Activated CD8-positive, alpha-beta memory T cell treated with anti-CD3 and anti-CD28 coated beads, Interleukin-2, amount 50 U/mL, for 48 hours (primary cell): ENCODE measurements at regions not wholly inside any gene's neighbourhood (a gene's known extent, or its start where the extent isn't known, plus 50 kb on each side); places are given as distances from the start of the nearest gene placed in this dataset.
"Not testable (repeated sequence)": the region's sequence is repeated elsewhere in the genome, so short reads cannot be mapped to it uniquely, and the experiment has no call there.

Source experiments
- DNase-seq: peaks from one replicate; pipeline ENCODE4 v3.0.0-alpha.2; 2020

DNA sequence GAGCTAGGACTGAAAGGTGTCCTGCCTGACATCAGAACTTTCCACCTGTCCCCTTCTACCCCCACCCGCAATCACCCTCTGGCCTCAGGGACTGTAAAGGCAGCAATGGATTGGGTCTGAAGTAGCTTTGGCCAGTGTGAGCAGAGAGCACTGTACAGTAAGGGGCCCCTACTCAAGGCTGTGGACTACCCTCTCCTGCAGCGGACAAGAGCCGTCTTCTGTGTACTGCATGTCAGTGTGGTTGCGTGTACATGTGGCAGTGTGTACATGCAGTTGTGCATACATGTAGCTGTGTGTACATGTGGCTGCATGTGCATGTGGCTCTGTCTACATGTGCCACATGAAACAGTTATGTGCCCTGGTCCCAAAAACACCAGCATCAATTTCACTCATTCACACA is 205.9 kb upstream of the LINGO1 start:
- no peak for DNase-seq

DNA sequence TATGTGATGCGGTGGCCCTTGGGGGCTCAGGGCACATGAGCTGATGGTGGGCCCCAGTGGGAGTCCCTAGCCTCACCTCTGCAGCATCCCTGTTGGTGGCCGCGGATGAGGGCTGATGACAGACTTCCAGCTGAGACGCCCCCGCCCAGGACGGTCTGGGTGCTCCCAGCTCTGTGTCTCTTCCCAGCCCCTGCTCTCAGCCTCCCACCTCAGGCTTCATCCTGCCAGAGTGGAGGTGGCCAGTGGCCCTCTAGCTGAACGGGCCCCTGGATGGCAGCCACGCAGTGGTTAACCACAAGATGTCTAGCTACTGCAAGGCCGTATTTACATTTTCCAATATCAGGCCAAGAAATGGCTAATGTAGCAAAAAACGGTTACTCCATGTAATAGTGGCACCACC is 205.3 kb upstream of the LINGO1 start:
- no peak for DNase-seq

GRCh38 chr15:77837649-77838025 is 204.9 kb upstream of the LINGO1 start:
- DNase-seq = no peak

GRCh38 chr15:77836906-77837648 is 204.4 kb upstream of the LINGO1 start:
- DNase-seq = no peak

GRCh38 chr15:77836121-77836692 is 203.5 kb upstream of the LINGO1 start:
- no peak for DNase-seq

- no peak for DNase-seq
These were observed 201.7 kb upstream of the LINGO1 start for GRCh38 chr15:77834276-77834990.

DNA sequence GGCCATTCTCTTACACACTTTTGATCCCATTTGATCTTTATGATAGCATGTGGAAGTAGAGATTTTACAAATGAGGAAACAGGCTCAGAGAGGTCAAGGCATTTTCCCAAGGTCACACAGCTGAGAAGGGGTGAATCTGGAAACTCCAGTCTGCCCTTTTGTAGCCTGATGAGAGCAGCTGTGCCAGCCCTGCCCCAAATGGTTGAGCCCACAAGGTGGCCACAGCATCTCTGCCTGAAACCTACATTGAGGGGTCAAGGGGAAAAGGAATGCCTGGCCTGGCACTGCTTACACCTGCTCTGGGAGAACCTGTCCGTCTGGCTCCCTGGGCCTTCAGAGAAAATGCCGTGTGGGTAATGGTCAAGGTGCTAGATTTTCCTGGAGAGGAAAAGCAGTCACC is 200.2 kb upstream of the LINGO1 start:
- DNase-seq = no peak

DNA sequence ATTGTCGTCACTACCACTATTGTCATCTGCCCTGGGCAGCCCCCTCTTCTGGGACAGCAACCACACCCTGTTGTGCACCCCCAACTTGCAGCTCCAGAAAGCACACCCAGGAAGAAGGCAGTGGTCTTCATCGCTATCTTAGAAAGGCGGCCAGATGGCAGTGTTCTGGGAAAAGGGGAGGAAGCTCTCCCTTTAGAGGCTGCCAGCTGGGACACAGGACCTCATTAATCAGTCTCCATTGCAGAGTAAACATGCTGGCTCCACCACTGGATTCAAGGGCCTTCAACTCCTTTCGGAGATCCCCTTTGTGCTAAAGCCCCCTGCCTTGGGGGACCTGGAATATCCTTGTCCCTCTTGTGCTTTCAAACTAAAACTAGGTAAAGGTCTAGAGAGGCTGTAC is 199.3 kb upstream of the LINGO1 start:
- no peak for DNase-seq

GRCh38 chr15:77830051-77830468 is 197.3 kb upstream of the LINGO1 start:
- DNase-seq = no peak

- DNase-seq = not testable (repeated sequence)
These were observed 196.6 kb upstream of the LINGO1 start for GRCh38 chr15:77829331-77829730.

DNA sequence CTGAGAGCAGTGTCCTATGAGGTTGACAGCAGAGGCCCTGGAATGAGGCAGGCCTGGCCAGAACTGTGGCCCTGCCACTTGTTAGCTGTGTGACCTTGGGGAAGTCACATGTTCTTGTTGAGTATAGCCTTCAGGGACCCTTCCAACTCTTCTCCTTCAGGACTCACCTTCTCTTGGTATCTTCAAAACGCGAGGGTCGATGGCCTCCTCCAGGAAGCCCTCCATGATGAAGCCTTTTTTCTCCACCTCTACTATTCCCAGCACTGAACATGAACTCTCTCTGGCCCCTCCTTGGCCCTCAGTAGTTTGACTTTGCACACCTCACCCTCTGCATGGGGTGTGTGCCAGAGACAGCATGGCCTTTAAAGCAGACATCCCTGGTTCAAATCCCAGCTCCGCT is 195.1 kb upstream of the LINGO1 start:
- DNase-seq = no peak

DNA sequence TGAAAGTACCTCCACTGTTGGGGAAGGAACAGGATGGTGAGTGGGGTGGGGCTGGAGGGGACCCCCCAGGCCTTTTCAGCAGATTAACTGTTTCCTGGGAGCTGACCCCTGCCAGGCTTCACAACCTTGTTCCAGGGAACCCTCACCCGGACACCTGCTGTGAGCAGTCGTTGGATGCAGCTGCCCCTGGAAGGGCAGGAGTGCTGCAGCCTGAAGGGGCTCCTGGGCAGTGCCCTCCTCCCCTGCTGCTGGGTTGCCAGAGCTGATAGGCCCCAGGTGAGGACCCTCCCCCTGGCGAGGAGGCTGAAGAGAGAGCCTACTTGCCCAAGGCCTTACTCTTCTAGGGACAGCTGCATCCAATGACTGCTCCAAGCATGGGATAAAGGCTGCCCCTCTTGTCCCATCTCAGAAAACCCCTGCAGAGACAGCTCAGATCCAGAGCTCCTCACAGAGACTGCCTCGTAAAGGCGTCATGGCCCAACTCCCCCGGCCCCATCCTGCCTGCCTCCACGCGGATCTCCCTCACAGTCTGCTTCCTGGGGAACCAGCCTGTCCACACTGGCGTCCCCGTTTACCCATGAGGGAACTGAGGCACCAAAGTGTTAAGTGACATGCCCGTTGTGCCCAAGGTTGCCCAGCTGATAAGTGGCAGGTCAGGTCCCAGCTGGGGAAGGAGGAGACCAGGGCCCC is 193.4 kb upstream of the LINGO1 start:
- DNase-seq = no peak

DNA sequence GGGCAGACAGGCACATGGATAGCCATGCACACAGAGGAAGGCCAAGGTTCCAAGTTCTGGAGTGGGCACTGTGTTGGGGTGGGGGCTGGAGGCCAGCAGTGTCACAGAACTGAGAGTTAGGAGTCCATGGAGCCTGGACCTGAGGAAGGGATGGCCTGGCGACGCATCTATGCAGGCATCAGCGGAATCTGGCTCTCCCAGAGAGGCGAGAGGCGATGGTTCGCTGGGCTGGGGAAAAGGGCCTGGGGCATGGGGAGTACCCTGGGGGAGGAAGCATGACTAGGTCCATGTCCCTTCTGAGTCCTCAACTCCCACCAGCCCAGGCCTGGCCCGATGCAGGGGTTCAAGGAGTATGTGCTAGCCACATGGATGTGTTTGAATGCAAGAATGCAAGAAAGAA is 192.8 kb upstream of the LINGO1 start:
- no peak for DNase-seq

DNA sequence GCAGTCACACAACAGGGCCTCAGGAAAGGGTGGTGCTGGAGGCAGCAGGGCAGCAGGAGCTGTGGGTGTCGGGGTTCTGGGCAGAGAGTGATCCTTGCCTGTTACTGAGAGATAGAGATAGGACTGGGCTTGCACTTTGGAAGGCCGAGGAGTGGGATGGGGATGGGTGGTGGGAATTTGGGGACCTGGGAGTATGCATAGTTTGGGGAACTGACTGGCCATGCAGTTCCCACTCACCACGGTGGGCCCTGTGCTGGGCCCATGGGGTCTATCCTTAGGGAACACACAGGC is 192.5 kb upstream of the LINGO1 start:
- no peak for DNase-seq

GRCh38 chr15:77824361-77825251 is 191.9 kb upstream of the LINGO1 start:
- DNase-seq = no peak

DNA sequence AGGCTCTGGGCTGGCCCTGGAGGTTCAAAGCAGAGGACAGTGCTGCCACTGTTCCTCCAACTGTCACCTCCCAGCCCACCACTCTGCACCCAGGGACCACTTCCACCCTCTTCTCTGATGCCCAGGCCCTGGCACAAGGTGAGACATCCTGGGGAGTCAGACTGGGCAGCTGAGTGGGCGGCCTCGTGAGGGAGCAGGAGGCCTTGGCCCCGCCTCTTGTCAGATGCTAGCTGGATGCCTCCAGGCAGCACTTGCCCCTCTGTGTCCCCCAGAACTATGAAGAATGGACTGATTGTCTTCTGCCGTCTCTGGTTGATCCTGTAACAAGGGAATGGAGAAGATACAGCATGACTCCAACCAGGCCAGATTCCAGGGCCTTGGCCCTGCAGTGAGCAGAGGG is 191.0 kb upstream of the LINGO1 start:
- DNase-seq = no peak

DNA sequence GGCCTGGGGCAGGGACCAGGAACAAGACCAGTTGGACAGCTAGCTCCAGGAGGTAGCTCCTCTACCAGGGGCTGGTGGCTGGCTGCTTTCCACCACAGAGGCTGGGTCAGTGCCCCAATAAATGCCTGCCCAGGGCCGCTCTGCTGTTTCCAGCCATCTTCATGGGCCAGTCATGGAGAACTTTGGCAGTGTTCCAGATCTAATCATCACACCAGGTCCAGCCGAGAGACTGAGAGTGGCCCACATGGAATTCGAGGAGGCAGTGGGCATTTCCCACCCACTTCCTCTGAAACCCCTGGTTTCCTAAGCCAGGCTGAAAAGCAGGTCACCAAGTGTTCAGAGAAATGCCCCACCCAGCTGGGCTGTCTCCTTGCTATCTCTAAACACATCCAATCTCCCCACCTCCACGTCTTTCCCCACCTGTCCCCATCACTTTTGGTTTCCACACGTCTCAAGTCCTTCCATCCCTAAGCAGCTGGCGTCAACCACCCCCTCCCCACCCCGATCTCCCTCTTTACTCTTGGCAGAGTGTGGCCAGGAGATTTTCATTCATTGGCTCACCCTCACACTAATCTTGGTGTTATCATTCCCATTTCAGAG is 190.0 kb upstream of the LINGO1 start:
- DNase-seq = no peak

DNA sequence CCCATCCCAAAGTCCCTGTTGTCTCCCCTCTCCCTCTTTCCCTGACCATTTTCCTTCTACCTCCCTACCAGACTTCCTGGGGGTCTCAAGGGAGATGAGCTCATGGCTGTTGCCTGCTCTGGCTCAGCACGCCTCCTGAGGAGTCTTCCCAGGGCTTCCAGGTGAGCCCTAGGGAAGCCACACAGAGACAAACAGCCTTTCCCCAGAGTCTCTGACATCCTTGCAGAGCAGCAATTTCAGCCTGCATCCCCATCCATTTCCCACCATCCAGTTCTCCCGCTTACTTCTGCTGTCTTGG is 189.2 kb upstream of the LINGO1 start:
- DNase-seq = no peak

DNA sequence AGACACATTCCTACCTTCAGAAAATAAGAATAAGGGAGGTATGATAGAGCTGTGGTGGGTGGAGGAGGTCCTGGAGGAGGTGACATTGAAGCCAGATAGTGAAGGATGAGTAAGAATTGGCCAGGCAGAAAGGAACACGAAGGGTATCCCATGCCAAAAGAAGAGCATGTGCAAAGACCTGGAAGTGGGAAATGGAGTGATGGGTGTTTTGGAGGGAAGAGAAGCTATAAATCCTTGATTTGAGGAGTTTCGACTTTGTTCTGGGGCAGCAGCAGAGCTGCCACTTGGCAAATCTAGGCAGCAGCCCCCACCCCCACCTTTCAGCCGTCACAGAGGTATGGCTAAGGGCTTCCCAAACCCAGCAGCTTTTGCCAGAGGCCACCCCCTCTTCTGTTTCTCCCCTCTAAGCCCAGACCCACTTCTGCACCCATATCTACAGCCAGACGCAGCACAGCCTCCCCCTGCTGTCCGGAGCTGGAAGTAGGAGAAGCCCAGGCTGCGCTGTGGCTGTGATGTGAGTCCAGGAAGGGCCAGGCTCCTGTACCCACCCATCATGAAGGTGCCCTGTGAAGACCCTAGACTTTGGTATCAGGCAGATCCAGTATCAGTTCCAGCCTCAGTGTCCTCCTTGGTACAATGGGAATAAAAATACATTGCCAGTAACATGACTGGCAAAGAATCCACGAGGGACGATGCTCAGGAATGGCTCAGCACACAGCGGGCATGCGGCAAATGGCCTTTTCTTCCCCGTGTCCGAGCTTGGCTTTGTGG is 188.7 kb upstream of the LINGO1 start:
- DNase-seq = peak; percentile 75

- DNase-seq = no peak
These were observed 187.4 kb upstream of the LINGO1 start for GRCh38 chr15:77819851-77820728.
